Stimulated activated CD4-positive, alpha-beta T cell treated with anti-CD3 and anti-CD28 coated beads, Interleukin-4, amount 100 ng/mL, for 4 hours (primary cell): ENCODE measurements at regions not wholly inside any gene's neighbourhood (a gene's known extent, or its start where the extent isn't known, plus 50 kb on each side); places are given as distances from the start of the nearest gene placed in this dataset.
"Not testable (repeated sequence)": the region's sequence is repeated elsewhere in the genome, so short reads cannot be mapped to it uniquely, and the experiment has no call there.

Source experiments
- DNase-seq, 2 experiments: peaks; one replicate each; pipeline ENCODE4 v3.0.0-alpha.2; 2020

DNA sequence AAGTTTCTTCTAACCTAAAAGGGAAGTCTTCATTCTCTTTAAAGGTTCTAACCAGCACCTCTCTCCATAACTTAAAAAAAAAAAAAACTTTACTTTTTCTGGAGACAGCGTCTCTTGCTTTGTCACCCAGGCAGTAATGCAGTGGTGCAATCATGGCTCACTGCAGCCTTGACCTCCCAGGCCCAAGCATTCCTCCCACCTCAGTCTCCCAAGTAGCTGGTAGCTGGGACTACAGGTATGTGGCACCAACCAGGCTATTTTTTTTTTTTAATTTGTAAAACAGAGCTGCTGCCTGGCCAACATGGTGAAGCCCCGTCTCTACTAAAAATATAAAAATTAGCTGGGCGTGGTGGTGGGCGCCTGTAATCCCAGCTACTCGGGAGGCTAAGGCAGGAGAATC, 787.4 kb upstream of the ACO1 start:
- DNase-seq: not testable (repeated sequence)

DNA sequence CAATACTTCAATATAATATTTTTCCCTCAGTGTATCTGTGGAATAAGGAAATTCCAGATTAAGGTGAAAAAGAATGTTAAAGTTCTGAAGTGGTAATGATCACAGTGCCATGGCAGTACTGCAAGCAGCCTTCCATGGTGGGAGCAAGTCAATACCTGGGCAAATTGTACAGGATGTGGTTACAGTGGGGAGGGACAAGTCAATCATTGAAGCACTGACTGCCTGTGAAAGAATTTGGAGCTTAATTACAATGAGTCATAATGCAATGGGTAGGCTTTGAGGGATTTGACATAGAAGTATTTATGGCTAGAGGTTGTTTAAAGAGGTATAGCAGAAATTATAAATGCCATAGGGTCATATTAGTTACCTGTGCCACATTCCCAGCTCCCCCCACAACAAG, 786.5 kb upstream of the ACO1 start:
- DNase-seq: no peak

DNA sequence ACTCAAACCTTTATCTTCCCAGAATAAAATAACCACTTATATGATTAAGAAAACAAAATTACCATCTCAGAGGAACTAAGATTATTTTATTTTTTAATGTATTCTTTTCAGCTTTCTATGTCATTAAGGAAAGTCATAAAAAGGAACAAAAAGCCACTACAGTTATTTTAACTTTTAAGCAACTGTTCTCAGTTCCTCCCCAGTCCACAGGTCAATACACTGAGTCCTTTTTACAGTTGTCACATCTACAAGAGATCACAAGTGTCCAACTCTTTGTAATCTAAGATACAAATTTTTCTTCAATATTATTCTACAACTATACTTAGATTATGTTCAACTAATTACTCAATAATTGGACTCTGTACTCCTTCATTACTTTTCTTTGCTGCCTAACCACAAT, 782.8 kb upstream of the ACO1 start:
- DNase-seq: no peak

DNA sequence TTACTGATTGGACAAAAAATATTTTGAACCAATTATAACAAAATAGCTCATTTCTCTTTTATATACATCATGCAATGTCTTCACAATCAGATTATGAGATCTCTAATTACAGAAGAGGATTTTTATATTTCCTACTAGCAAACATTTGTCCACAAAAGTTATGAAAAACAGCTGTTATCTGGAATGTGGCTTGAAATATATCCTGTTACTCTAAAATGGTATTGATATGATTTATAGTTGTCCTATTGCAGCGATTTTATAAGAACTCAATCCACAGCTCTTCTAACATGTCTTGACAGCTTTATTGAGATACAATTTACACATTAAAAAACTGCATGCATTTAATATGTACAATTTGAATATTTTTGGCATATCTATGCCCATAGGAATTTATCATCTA, 779.9 kb upstream of the ACO1 start:
- no peak for DNase-seq

DNA sequence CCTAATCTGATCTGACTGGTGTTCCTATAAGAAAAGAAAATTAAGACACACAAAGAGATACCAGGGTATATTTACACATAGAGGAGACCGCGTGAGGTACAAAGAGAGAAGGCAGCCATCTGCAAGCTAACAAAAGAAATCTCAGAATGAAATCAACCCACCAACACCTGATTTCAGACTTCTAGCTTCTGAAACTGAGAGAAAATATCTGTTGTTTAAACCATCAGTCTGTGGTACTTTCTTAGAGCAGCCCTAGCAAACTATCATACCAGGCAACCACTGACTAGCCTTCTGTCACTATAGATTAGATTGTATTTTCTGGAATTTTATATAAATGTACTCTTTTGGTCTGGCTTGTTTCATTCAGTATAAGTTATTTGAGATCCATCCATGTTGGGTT, 779.3 kb upstream of the ACO1 start:
- DNase-seq: no peak

DNA sequence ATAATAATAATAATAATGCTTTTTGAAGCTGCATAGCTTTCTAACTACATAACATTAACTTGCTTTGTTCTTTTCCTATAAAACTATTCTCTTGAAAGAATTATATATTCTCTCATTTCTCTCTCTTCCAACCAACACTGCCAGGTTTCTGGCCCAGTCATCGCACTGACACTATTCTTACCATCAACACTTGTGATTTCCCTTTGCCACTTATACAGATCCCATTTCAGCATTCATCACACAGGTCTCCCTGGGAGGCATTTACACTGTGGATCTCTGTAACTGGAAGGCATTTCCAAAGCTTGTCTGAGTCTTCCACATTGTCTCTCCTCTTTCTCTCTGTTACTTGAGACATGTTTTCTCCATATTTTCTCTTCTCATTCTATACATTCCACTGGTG, 777.8 kb upstream of the ACO1 start:
- DNase-seq: no peak

DNA sequence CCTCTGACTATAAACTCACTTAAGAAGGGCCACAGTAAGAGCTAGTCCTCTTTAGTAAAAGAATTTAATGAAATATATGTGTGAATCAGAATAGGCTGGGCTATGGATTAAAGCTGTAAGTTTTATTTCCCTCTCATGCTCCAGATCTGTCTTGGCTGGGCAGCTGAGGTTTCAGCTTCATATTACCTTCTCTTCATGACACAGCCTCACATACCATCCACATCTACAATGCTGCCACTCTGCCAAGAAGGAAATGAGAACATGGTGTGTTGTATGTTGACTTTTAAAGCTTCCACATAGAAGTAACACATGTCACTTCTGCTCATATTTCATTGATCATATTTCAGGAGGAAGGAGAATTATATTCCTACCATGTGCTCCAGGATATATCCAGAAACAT, 776.0 kb upstream of the ACO1 start:
- no peak for DNase-seq

DNA sequence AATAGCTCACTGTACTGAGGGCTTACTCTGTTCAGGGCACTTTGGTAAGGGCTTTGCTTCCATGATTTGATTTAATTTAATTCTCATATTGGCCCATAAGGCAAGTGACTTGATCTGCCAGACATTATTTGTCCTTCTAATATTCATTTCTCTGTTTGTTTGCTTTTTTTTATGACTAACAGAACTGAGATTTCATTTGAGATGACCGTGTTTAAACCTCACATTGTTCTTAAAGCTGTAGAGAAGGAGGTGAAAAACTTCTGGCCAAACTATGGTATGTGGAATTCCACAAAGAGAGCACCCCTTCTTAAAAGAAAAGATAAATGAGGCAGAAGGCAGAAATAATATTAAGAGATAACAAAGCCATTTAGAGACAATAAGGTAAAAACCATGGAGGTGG, 775.6 kb upstream of the ACO1 start:
- no peak for DNase-seq

DNA sequence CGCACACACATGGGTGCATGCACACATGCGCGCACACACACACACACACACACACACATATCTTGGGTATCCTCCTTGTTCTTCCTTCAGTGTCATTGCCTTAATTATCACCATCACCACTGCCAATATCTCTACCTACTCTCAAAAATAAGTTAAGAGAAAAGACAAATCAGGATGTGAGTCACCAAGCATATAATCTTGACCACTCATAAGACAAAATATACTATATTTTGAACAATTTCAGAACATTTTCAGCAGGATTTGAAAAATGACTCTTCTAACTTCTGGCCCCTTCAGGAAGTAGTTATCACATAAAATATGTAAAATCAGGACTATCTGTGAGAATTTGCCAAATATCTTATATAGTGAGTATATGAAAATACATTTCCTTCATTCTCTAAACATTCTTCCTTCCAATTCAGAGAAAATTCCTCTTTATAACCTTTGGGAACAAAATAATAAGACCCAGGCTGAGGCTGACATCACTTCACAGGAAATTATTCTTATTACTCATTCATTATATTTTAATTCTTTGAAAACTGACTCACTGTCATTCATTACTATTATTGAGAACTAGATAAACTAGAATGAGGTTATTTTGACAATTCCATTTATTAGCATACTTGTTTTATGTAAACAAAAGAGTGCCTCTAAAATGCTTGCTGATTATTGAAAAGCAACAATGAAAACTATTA, 772.0 kb upstream of the ACO1 start:
- DNase-seq: no peak

DNA sequence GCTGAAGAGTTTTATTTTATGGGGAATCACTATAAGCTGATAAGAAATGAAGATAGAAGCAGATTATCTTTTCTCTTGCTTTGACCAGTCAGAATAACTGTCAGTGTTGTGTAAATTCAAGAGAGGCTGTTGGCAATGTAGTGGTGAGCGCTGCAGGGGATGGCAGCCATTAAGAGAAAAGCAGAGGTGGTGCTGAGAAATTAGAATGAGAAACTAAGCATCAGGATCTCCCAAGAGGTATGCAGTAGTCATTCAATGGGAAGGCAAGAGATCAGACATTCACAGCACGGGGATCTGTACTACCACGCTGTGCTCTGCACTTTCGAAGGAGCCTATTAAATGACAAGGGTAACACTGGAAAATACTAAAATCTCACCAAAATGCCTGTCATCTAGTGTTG, 768.5 kb upstream of the ACO1 start:
- DNase-seq: no peak

DNA sequence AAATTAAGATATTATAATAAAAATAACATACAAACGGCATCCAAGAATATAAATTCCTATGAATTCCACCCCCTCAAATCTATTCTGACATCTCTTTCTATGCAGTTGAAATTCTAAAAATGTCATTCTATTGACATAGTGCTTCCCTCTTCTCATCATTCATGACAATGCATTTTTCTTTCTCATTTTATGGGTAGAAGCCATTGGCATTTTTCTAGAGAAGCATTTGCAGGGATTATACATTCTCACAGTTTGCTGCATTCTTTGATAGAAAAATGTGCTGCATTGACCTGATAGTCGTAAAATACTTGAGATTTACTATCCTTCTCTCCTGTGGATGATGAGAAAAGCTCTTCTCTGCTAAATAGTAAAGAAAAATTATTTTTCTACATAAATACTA, 760.9 kb upstream of the ACO1 start:
- no peak for DNase-seq

DNA sequence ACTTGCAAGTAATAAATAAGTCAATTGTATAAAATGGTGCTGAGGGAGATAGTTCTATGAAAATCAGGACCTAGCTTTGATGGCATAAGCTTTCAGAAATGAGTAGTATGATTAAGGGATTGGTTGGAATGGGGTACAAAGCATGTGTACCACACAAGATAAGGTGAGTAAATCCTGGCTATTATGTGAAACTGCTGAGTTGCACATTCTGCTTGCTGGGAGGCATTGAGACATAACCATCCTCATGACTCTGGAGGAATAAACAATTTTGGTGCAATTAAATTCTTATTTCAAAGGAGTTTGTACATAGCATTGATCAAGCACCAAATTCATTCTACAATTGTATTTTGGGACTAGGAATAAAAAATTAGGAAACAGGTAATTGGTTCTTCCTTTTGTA, 755.2 kb upstream of the ACO1 start:
- no peak for DNase-seq

DNA sequence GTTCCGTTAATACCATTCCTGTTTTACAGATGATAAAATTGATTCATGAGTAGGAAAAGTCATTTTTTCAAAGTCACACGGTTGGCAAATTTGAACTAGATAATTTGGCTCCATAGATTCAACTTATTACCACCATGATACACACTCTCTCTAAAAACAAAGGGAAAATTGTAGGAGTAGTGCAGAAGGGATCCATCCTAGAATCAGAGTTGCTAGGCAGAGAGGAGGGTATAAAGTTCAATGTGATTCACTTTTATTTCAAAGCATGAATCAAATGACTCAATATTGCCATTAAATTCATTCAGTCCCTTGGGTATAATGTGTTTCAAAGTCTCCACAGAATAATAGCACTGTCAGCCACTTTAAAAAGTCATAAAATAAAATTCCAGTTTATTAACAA, 747.2 kb upstream of the ACO1 start:
- no peak for DNase-seq

DNA sequence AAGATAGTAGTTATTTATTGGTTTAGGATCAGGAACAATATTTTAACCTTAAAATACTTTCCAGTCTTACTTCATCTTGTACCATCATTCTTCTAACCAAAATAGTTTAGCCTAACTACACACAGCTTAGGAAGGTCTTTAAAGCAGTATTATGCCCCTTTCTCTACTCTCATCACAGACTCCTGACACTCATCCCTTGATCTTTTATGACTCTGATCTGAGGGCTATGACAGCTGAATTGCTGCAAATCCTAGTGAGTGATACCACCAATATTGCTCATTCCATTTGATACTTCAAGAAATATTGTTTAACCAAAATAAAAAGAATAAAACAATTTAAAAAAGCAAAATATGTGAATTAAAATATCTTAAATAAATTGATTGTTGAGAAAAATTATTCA, 746.6 kb upstream of the ACO1 start:
- no peak for DNase-seq

DNA sequence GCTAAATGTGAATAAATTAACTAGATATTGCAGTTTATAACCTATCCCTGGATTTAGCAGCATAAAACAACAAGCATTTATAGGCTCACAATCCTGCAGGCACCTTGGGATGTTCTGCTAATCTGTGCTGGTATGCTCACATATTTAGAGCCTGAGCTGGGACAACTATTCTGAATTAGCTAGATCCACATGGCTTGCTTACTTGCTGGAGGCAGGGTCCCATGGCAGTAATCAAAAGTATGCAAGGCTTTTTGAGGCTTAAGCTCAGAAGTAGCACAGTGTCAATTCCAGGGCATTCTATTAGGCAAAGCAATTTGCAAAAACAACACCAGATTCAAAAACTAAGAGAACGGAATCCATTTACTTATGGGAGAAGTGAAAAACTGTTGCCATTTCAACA, 745.0 kb upstream of the ACO1 start:
- no peak for DNase-seq

DNA sequence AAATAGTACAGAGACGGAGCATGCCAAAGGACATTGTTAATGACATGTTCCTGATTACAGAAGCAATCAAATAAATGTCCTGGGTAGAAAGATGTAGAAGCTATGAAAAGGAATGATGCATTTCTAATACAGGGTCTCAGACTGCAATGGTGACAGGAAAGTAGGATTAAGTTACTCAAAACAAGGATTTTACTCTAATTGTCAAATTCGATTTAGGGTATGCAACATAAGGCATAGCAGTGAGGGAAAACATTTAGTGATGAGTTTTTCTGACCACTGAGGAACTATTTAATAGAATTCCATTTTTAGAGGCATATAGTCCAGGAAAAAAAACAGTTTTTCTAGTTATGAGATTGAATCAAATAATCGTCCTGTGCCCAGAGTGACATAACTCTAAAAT, 715.1 kb upstream of the ACO1 start:
- no peak for DNase-seq

DNA sequence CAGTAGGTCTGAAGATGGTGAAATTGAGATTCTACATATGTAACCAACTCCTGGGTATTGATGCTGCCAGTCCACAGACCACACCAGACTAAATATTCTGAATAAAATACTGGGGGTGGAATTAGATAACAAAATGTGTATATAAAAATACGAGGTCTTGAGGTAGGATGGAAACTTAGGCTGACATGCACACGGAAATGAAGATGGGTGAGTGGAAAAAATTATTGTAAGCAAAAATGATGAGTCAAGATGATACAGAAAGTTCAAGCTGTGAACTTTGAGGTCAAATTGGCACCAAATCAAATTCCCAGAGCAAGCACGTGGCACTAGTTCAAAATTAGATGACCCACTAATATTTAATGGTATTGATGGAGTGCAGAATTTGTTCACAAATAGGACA, 713.4 kb upstream of the ACO1 start:
- DNase-seq: no peak

DNA sequence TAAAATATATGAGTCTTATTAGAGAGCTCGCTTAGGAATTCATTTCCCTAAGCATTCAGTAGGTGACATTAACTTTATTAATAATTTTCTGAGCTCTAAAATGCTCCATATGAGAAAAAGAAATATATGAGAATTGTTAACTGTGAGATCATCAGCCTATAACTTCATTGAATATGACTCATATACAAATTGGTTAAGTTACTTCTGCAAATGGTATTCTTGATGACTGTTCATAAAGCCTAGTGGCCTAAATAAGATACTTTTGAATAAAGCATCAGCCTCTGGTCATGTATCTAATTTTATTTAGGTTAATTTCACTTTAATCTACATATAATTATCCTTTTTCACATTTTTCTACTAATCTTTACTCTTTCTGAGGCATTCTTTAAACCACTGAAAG, 710.2 kb upstream of the ACO1 start:
- DNase-seq: no peak

DNA sequence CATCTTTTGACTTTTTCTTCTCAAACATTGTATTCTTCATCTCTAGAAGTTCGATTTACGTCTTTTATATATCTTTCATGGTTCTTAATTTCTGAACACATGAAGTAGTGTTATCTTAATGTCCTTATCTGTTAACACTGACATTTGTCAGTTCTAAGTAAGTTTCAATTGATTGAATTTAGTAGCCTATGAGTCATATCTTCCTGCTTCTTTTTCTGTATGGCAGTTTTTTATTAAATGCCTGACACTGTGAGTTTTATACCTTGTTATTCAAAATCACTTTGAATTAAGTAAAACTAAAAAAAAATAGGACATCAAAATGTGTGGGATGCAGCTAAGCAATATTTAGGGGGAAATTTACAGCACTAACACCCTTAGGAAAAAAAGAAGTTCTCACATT, 707.0 kb upstream of the ACO1 start:
- no peak for DNase-seq

DNA sequence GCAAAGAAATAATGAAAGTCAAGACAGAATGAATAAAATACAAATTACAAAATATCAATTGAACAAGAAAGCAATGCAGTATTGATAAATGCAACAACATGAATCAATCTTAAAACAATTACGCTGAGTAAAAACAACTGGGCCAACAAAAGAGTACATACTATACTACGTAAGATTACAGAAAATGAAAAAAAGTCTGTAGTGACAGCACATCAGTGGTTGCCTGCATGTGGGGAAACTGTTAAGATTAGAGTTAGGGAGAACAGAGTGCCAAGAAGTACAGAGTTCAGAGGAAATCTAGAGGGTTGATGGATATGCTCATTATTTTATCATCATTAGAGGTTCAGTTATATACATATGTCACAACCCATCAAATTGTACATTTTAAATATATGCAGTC, 706.6 kb upstream of the ACO1 start:
- no peak for DNase-seq

DNA sequence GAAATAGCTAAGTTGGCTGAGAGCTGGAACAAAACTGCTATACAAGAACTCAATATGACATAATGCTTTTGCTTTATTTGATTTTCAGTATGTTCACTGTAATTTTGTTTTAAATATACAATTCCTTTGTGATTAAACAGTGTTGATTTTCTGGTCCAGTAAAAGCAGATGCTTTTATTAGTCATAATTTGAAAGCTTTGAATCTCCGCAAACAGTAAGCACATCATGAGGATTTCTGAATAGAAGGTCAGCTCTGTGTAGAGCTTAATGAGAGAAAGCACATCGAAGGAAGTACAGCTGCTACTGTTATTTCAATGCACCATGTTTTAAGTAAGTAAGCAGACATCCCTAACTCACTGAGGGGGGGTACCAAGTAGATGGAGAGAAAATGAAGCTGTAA, 701.3 kb upstream of the ACO1 start:
- no peak for DNase-seq

DNA sequence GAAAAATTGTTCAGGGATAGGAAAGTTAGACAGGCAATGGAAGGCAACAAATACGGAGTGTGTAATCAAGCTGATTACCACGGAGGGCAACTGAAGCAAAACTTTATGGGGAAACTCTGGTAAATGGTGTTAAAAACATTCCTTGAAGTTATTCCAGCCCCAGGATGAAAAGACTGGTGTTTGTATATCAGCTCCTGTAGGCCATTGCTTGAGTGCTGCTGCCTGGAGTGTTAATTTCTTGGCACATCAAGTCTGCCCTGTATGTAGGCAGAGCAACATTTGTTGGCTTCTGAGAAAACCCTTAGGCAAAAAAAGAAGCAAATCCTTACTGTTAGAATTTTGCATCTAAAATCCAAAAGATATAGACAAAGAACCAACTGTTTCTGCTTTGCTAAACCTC, 686.5 kb upstream of the ACO1 start:
- DNase-seq: no peak

DNA sequence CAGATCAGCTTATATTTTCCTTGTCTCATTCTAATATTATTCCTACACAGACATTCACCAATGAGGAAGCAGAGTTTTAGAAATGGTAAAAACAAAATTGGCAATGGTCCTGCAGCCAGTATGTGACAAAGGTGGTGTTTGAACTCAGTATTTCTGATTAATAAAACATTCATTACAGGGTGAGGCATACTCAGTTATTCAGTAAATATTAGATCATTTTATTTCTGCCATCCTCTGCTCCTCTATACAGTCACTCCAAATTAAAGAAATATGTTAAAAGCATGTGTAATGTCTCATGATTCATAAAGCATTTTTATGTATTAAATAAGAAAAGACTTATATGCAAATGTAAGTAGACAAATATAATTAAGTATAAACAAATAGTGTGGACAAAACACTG, 684.6 kb upstream of the ACO1 start:
- no peak for DNase-seq

DNA sequence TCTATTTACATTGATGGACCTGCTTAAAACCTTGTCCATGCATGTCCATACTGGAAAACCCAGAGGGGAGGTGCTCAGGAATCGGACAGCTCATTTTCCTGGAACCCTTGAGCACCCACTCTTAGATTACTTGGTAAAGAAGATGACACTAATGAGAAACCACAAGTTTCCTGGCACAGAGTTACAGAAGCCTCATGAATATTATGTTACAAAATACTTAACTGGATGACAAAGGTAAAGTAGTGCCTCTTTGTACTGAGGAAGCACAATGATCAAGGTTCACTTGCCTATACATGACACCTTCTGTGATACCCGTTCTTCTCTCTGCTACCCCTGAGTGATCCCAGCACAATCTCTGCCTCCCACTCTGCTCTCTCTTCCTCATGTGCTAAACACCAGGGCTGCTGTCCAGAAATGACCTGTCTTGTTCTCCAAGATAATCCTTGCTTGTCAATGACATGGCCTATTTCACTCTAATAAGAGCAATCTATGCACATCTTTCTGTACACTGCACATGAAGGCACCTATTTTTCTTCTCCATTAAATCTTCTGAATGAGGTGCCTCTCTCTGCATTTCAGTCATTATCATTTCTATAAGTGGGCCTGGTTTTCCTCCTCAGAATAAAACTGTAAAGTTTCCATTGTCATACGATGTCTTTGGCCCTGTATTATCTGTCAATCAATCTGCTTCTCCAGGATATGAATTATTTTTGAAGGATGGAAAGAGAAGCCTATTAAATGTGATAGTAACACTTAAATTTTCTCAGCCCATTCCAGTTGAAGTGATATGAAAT, 684.0 kb upstream of the ACO1 start:
- no peak for DNase-seq

DNA sequence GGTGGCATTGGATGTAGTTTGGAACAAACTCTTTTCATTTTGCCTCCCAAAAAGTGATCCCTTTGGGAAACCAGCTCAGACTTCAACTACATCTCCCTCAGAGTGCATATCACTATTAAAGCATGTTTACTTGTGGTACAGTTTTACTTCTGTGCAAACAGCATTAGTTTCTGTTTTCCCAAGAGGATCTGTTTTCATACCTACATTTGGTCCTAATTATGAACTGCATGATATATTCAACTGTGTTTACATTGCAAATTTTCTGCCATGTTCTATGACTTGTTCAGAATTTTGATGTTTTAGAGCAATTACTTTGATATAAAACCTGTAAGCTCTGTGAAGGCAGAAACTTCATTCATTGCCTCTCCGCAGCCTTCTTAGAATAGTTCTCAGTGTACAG, 681.5 kb upstream of the ACO1 start:
- no peak for DNase-seq
